Chondrocyte (in vitro differentiated cells): ENCODE measurements at regions not wholly inside any gene's neighbourhood (a gene's known extent, or its start where the extent isn't known, plus 50 kb on each side); places are given as distances from the start of the nearest gene placed in this dataset.
"Not testable (repeated sequence)": the region's sequence is repeated elsewhere in the genome, so short reads cannot be mapped to it uniquely, and the experiment has no call there.

Source experiments
- DNase-seq: peaks from one replicate; pipeline ENCODE4 v3.0.0; 2021; ENCODE audit warnings: mixed read lengths, low spot score
- H3K27ac Mint-ChIP-seq: one replicate; pipeline ENCODE4 v1.8.0; 2021; ENCODE audit warnings: mild to moderate bottlenecking, moderate library complexity, mixed read lengths; ENCODE audit not compliant: unreplicated experiment
- H3K27me3 Mint-ChIP-seq: 2 replicates; pipeline ENCODE4 v1.8.0; 2021; ENCODE audit warnings: low read depth, mixed read lengths
- H3K36me3 Mint-ChIP-seq: 2 replicates; pipeline ENCODE4 v1.8.0; 2021; ENCODE audit warnings: low read depth, mixed read lengths
- H3K4me1 Mint-ChIP-seq: 2 replicates; pipeline ENCODE4 v1.8.0; 2021; ENCODE audit warnings: low read depth, mild to moderate bottlenecking, mixed read lengths
- H3K4me3 Mint-ChIP-seq: one replicate; pipeline ENCODE4 v1.8.0; 2021; ENCODE audit warnings: mild to moderate bottlenecking, moderate library complexity, mixed read lengths; ENCODE audit not compliant: unreplicated experiment
- H3K9me3 Mint-ChIP-seq: 2 replicates; pipeline ENCODE4 v1.8.0; 2021; ENCODE audit warnings: low read depth, mixed read lengths
- TF ChIP-seq, protein P1 (sequence below): fragments of 200-600 bp; sonication (generic); IDR thresholded peaks from 2 replicates; pipeline ENCODE4 v1.5.0; 2021; ENCODE audit warnings: antibody characterized with exemption, mild to moderate bottlenecking, moderate library complexity

DNA sequence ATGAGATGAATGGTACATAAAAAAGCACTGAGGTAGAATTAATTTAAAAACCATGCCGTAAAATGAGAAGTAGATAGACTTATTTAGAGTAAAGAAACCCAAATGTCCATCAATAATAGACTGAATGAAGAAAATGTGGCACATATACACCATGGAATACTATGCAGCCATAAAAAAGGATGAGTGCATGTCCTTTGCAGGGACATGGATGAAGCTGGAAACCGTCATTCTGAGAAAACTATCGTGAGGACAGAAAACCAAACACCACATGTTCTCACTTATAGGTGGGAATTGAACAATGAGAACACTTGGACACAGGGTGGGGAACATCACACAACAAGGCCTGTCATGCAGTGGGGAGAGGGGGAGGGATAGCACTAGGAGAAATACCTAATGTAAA, 126.4 kb downstream of the KLRB1 start:
- not testable (repeated sequence) for H3K4me3 Mint-ChIP-seq, H3K4me1 Mint-ChIP-seq, H3K27me3 Mint-ChIP-seq, H3K9me3 Mint-ChIP-seq, DNase-seq, H3K27ac Mint-ChIP-seq, H3K36me3 Mint-ChIP-seq

DNA sequence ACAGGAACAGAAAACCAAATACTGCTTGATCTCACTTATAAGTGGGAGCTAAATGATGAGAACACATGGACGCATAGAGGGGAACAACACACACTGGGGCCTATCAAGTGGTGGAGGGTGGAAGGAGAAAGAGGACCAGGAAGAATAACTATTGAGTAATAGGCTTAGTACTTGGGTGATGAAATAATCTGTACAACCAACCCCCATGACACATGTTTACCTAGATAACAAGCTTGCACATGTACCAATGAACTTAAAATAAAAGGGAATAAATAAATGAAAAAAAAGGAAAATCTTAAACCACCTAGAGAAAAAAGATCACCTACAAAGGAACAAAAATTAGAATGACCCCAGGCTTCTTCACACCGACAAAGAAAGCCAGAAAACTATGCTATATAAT, 133.5 kb downstream of the KLRB1 start:
- H3K27me3 Mint-ChIP-seq, H3K27ac Mint-ChIP-seq, H3K4me1 Mint-ChIP-seq, H3K9me3 Mint-ChIP-seq, H3K4me3 Mint-ChIP-seq, H3K36me3 Mint-ChIP-seq, DNase-seq: not testable (repeated sequence)

DNA sequence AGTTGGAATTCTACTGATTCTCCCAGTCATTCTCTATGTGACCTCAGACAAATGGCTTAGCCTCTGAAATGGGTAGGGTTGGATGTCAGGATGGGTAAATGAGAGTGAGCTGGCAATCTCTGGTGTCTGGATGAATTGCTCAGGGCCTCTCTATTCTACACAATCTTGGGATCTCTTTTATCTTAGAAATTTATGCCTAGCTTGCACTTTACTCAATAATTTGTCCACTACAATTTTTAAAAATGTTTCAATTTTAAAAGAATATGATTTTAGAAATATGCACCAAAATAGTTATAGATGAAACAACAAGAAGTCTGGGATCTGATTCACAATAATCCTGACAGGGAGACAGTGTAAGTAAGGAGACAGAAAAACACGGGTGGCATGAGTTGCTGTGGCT, 134.1 kb downstream of the KLRB1 start:
- H3K9me3 Mint-ChIP-seq, H3K27ac Mint-ChIP-seq, H3K27me3 Mint-ChIP-seq, H3K4me3 Mint-ChIP-seq, DNase-seq, H3K4me1 Mint-ChIP-seq, H3K36me3 Mint-ChIP-seq: not testable (repeated sequence)

DNA sequence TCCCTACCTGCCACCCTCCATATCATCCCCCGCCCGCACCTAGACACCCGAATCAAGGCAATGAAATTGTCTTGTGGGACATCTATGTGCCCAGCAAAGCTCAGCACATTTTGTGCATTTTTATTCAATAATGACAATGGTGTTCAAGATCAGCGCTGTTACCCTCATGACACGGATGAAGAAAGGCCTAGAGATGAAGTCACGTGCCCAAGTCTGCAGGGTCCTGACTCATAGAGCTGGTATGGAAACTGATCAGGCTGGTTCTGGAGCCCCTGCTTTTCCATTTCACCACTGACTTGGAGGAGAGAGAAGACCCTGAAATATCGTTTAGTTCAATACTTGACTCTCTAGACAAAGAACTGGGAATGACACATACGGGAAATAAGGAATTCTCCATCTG, 136.2 kb downstream of the KLRB1 start:
- not testable (repeated sequence) for H3K9me3 Mint-ChIP-seq, H3K4me3 Mint-ChIP-seq

DNA sequence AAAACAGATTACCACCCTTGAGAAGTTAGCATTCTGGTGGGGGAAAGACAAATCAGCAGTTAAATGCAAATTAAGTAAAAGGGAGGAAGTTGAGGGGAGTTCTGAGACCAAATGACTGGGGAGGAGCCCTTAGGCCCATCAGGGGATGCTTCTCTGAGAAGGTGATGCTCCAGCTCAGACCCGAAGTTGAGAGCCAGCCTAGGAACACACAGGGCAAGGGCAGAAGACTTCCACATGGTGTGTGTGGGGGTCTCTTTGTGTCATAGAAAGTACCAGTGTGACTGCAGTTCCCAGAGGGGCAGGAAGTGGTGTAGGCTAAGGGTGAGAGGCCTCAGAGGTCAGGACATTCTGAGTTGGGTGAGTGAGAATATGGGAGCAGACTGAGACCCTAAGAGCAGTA, 137.3 kb downstream of the KLRB1 start:
- not testable (repeated sequence) for H3K27ac Mint-ChIP-seq, H3K9me3 Mint-ChIP-seq, DNase-seq, H3K4me3 Mint-ChIP-seq, H3K36me3 Mint-ChIP-seq, H3K27me3 Mint-ChIP-seq, H3K4me1 Mint-ChIP-seq

More for the DNA sequence above, 136.2 kb downstream of the KLRB1 start:
- H3K36me3 Mint-ChIP-seq, H3K27ac Mint-ChIP-seq, H3K4me1 Mint-ChIP-seq, DNase-seq, H3K27me3 Mint-ChIP-seq: not testable (repeated sequence)

DNA sequence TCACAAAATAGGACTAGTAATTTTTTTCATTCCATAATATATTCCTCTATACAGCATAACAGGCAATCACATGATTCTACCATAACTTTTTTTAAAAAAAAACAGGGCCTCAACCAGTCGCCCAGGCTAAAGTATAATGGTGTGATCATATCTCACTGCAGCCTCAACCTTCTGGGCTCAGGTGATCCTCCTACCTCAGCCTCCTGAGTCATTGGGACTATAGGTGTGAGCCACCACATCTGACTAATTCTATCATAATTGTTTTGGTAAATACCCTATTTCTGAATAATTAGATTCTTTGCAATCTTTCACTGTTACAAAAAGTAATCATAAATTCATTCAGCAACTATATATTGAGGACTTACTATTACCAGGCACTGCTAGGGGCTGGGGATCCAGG, 137.8 kb downstream of the KLRB1 start:
- not testable (repeated sequence) for H3K36me3 Mint-ChIP-seq, DNase-seq, H3K27me3 Mint-ChIP-seq

DNA sequence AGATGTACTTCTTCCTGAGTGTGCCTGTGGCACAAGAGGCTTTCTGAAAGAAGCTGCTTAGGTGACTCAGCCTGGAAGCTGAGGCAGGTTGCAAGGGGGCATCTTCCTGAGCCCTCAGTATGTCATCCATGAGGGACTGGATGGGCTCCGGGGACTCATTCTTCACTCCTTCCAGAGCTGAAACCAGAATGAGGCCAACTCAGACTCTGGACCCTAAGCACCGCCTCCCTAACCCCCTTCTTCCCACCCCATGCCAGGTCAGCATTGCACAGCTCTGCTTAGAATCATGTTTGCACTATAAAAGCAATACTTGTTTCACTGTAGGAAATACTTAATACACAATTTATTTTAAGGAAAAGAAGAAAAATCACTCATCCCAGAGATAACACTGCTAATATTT, 138.3 kb downstream of the KLRB1 start:
- not testable (repeated sequence) for H3K36me3 Mint-ChIP-seq, DNase-seq, H3K27me3 Mint-ChIP-seq, H3K9me3 Mint-ChIP-seq, H3K27ac Mint-ChIP-seq, H3K4me1 Mint-ChIP-seq, H3K4me3 Mint-ChIP-seq

More for the DNA sequence above, 137.8 kb downstream of the KLRB1 start:
- not testable (repeated sequence) for H3K4me1 Mint-ChIP-seq, H3K4me3 Mint-ChIP-seq, H3K9me3 Mint-ChIP-seq, H3K27ac Mint-ChIP-seq

DNA sequence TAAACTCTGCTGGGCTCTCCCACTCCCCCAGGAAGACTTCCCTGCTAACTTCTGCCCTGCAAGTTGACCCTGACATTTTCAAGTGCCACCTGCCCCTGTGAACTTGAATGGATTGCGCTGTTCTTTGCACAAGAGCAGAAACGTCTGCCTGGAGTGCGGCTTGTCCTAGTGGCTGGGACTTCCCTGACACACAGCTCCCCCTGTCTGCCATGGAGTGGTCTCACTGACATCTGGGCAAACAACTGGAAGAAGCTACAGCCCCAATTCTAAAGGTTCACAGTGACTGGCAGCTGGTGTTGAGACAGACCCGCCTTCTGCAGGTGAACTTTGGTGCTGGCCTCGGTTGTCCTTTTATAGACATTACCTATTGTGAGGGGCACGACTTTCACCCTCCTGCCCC, 138.7 kb downstream of the KLRB1 start:
- not testable (repeated sequence) for H3K36me3 Mint-ChIP-seq, H3K27me3 Mint-ChIP-seq, DNase-seq, H3K27ac Mint-ChIP-seq, H3K4me1 Mint-ChIP-seq, H3K4me3 Mint-ChIP-seq, H3K9me3 Mint-ChIP-seq
- TF ChIP-seq, protein P1, sequence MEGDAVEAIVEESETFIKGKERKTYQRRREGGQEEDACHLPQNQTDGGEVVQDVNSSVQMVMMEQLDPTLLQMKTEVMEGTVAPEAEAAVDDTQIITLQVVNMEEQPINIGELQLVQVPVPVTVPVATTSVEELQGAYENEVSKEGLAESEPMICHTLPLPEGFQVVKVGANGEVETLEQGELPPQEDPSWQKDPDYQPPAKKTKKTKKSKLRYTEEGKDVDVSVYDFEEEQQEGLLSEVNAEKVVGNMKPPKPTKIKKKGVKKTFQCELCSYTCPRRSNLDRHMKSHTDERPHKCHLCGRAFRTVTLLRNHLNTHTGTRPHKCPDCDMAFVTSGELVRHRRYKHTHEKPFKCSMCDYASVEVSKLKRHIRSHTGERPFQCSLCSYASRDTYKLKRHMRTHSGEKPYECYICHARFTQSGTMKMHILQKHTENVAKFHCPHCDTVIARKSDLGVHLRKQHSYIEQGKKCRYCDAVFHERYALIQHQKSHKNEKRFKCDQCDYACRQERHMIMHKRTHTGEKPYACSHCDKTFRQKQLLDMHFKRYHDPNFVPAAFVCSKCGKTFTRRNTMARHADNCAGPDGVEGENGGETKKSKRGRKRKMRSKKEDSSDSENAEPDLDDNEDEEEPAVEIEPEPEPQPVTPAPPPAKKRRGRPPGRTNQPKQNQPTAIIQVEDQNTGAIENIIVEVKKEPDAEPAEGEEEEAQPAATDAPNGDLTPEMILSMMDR, result peak; percentile 73

DNA sequence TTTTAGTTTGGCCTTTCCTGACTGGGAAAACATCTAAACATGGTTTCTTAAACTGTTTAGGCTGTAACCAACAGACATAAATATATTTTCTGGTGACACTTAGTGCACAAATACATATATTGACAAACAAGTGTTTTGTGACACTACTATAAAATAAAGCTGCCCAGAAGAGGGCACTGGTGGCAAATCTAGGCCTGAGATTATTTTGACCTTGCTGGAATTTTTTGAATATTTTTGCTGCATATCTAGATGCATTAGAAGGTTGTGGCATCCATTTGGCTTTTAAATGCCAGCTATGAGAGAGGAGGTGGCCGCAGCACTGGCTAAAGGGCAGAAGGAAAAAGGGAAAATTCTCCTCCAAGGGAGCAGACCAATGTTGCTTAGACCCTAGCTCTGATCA, 139.6 kb downstream of the KLRB1 start:
- TF ChIP-seq, protein P1, result peak; percentile 43
- H3K4me3 Mint-ChIP-seq, H3K4me1 Mint-ChIP-seq, H3K36me3 Mint-ChIP-seq, H3K27ac Mint-ChIP-seq, H3K27me3 Mint-ChIP-seq, H3K9me3 Mint-ChIP-seq, DNase-seq: not testable (repeated sequence)
